ENCODE measurements at regions not wholly inside any gene's neighbourhood (a gene's known extent, or its start where the extent isn't known, plus 50 kb on each side); places are given as distances from the start of the nearest gene placed in this dataset.
"Not testable (repeated sequence)": the region's sequence is repeated elsewhere in the genome, so short reads cannot be mapped to it uniquely, and the experiment has no call there.

DNA sequence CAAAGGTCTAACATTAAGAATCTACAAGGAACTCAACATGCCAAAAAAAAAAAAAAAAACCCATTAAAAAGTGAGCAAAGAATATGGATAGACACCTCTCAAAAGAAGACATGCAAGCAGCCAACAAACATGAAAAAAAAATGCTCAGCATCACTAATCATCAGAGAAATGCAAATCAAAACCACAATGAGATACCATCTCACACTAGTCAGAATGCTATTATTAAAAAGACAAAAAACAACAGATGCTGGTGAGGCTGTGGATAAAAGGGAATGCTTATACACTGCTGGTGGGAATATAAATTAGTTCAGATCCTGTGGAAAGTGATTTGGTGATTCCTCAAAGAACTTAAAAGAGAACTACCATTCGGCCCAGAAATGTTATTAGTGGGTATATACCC, 257.7 kb upstream of the PLET1 start:
- DNase-seq = no peak

GRCh38 chr11:112519751-112520150, 259.1 kb upstream of the PLET1 start:
- DNase-seq = no peak

GRCh38 chr11:112520354-112520753, 259.7 kb upstream of the PLET1 start:
- DNase-seq = no peak

DNA sequence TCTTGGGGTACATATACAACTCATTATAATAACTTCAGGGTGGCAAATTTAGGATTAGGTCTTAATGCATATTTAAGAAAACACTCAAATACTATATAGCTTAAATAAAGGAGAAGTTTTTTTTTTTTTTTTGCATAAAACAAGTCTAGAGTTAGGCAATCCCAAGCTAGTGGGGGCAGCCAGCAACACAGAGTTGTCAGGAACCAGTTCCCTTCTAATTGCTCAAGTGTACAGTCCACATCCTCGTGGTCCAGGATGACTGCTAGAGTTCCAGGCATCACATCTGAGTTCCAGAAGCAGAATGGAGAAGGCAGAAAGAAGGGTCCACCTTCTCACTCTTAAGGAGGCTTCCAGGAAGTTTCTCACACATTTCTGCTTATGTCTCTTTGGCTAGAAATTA, 261.9 kb upstream of the PLET1 start:
- no peak for DNase-seq

DNA sequence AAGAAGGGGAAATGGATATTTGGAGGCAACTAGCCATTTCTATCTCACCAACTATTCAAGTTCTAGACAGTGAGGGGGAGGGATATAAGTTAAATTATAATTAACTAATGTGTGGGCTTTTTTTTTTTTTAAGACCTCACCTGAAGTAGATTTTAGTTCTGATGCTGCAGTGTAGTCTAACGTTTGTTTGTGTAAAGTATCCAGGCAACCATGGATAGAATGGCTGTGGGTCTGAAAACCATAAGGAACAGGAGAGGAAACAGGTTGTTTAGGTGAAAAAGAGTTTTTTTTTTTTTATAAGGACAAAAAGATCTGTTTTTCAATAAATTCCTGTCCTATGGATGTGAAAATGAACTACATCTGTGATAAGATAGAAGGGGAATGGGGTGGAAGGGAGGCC, 262.4 kb upstream of the PLET1 start:
- DNase-seq = no peak

GRCh38 chr11:112523477-112523876, 262.8 kb upstream of the PLET1 start:
- no peak for DNase-seq

- DNase-seq = no peak
Observed at GRCh38 chr11:112523951-112524350, 263.3 kb upstream of the PLET1 start.

DNA sequence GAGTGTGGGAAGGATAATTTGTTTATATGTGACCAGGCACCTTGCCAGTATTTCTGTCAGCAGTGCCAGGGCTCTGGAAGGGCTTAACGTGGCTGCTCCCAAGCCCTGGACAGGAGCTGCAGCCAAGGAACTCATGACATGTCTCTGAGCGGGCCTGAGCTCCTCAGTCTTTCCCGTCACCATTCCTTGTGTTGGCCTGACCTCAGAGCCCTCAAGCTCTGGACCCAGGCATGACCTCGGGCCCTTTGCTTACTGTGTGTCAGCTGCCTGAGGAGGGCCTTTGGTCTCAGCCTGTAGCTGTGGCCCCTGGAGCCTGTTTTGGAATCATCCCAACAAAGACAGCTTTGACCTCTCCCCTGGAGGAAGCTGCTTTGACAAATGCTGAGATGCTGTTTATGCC, 264.1 kb upstream of the PLET1 start:
- DNase-seq = no peak

DNA sequence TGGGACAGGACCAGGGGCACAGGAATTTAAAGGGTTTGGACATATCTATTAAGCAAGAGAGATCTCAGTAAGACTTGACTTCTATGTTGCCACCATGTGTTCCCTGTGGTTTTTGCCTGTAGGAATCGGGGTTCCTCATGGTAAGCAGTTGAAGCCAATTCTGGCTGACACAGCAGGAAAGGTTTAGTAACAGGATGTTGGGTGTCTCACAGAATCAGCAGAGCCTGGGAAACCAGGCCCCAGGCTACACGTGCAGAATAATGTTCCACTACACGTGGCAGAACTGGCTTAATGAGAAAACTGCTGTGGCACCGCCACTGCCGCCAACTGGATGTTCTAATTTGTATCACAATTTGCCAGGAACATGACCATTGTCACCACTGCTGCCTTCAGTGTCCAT, 264.6 kb upstream of the PLET1 start:
- no peak for DNase-seq

GRCh38 chr11:112525844-112526590, 265.4 kb upstream of the PLET1 start:
- DNase-seq = no peak

DNA sequence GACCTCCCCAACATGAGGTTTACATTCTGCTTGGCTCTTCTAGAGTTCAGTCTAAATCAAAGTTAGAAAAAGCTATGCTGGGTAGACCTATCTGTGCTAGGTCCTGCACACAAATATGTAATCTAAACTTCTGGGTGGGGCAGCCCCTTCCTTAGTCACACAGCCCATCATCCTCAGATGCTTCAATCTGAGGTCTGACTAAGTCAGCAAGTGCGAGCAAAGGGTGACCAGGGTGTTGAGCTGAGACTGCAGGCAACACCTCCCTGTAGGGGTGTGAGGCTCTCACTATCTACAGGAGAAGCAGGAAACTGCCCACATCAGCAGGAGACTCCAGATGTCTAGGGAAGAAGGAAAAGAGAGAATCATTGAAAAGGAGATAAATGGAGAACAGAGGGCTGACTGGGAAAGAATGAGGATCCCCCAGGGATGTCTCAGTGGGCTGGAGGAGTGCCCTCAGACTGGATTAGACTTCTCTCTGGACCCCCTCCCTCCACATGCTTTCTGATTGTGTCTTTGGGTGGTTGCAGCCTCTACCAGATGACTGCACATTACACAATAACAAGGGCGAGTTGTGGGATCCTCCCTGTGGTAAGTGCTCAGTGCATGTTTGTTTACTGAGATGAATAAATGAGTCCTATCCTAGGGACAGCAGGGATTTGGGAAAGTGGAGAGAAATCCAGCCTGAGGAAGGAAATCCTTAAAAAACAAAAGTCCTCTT, 266.2 kb upstream of the PLET1 start:
- no peak for DNase-seq

GRCh38 chr11:112529071-112529470, 268.4 kb upstream of the PLET1 start:
- no peak for DNase-seq

DNA sequence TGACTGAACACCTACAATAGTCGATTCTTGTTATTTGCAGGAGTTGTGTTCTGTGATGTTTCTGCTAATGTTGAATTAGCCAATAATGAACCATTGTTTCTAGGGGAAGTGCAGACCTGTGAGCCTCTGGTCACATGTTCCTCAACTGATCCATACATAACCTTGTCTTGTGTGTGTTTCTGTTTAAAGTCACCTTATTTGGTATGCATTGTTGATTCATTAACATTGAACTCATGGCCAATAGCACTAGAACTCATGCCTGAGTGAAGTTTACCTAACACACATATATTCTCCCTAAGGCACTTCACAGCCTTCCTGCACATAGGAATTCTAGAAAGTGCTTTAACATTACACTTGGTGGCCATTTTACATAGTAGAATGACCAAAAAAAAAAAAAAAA, 271.8 kb upstream of the PLET1 start:
- no peak for DNase-seq

DNA sequence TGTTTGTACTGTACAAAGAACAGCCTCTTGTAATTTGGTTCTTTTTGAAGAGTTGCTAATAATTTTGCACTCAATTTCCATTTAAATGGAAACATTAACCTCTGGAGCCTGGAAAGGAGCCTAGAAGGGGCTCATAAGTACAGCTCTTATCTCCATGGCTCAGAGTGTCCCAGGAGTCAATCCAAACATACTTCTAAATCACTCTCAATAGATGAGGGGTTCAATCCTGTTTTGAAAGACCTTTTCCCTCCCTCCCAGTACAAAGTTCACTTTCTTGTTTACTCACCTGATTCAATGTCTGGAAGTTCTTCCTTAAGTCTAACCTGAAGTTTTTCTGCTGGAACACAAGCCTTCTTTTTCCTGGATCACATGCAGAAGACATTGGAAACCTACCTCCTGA, 273.0 kb upstream of the PLET1 start:
- DNase-seq = no peak

GRCh38 chr11:112534208-112534607, 273.5 kb upstream of the PLET1 start:
- DNase-seq = no peak

DNA sequence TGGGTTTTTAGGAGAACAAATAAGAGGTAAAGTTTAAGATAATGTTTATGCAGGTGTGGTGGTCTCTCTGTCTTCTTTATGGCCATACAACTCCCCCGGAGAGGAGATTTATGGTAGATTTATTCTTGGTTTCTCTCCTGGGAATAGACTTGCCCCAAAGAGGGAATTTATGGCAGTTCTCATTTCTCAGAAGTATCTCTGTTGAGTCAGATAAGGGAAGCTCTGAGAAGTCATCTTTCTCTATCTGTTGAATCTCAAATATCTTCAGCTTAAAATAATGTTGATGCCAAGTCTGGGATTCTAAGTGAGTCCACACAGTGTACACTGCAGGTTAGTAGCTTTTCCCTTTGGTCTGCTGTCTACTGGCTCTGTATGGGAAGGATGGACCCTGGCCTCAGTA, 276.4 kb upstream of the PLET1 start:
- no peak for DNase-seq

DNA sequence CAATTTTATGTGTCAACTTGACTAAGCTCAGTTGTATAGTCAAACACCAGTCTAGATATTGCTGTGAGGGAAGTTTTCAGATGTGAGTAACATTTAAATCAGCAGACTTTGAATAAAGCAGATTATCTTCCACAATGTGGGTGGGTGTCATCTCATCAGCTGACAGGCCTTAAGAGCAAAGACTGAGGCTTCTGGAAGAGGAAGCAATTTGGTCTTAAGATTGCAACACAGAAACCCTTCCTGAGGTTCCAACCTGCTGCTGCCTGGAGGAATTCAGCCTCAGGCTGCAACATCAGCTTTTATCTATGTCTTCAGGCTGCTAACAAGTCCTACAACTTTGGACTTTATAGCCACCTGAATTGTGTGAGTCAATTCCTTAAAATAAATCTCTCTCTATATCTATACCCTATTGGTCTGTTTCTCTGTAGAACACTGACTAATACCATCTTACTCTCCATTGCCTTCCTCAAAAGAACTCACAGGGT, 277.2 kb upstream of the PLET1 start:
- no peak for DNase-seq

GRCh38 chr11:112538534-112539280, 278.0 kb upstream of the PLET1 start:
- DNase-seq = no peak

DNA sequence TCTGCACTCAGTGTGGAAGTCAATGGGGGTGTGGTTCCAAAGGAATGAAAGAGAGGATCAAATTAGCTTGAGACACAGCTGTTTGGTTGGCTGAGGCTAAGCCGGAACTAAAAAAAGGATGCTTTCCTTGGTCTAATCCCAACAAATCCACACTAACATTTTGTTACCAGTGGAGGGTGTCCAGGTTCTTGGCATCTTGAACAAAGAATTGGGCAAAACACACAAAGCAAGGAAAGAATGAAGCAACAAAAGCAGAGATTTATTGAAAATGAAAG, 278.6 kb upstream of the PLET1 start:
- not testable (repeated sequence) for DNase-seq

DNA sequence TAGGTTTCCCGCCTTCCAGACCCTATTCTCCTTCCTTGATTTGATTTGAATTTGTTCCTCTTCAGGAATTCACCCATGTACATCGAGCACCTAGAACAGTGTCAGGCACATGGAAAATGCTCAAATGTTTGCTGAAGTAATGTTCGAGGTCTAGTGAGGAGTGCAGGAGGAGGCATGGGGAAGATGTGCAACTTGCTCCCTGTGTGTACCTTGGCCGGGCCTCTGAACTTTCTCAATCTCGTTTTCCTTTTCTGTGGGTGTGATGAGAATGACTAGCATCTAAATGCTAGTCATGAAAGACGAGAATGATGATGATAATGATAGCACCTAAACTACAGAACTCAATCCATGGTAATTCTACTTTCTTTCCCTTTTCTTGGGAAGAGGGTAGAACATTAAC, 279.1 kb upstream of the PLET1 start:
- DNase-seq = no peak

DNA sequence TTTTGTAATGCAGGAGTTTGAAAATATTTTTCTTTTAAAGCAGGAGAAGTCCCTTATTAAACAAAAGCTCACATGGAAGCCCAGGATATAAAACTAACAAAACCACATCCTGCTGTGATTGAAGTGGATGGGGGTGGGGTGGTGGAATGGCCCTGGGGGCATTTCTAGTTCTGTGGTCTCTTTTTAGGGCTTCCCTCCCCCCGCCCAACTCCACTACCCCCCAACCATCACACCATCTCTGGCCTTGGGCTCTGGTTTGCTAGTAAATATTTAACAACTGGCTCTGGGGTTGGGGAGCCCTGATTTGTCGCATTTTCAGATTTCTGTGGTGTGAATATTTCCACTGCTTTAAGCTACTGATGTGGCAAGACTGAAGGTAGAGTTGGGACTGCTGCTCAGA, 279.6 kb upstream of the PLET1 start:
- no peak for DNase-seq

DNA sequence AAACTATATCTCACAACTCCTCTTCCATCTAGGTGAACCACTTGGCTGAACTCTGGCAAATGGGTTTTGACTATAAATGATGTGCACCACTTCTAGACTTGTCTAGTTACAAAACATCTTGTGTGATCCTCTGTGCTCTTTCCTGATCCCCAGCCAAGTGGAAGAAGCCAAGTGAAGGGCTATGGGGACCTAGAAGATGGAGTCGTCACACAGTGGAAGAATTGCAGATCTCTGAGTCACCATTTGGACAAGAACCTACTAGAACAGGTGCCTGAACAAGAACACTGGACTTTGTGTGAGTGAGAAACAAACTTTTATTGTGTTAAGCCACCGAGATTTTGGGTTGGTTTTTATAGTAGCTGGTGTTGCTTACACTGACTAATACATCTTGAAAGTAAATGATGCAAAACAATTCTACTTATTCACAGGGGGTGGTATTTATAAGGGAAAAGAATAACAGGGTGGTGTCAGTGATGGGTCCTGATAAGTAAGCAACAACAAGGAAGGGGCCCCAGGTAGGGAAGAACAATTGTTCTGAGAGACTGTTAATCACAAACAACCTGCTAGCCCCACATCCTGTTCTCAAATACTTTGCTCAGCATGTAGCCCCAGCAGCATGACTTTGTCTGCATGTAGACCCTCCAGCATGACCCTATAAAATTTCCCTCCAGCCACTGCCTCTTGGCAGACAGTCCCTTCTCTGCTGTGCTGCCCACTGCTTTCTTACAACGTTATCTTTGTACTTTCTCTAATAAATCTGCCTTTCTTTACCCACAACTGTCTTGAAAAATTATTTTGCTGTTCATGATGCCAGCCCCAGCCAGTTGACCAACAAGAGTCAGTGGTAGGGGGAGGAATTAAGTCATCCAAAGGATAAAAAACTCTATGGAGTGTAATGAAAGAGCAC, 280.7 kb upstream of the PLET1 start:
- DNase-seq = no peak

- DNase-seq = no peak
Observed at GRCh38 chr11:112542479-112542878, 281.8 kb upstream of the PLET1 start.

Measured in stimulated activated CD4-positive, alpha-beta T cell treated with anti-CD3 and anti-CD28 coated beads, Interleukin-4, amount 100 ng/mL, for 4 hours (primary cell).